Skeletal muscle tissue (tissue), 3 donors: ENCODE measurements at regions not wholly inside any gene's neighbourhood (a gene's known extent, or its start where the extent isn't known, plus 50 kb on each side); places are given as distances from the start of the nearest gene placed in this dataset.

Experiments used
- H3K27ac ChIP-seq: one replicate; pipeline ENCODE4 v1.7.0; 2013; ENCODE audit warnings: mild to moderate bottlenecking, low read depth, low read length, inconsistent platforms
- H3K27me3 ChIP-seq, 3 donors: one replicate each; pipeline ENCODE4 v1.7.0; 2013; ENCODE audit warnings: low read length in 3 of 3; ENCODE audit not compliant: control insufficient read depth in 3 of 3, insufficient read depth in 3 of 3
- H3K36me3 ChIP-seq, 3 donors: one replicate each; pipeline ENCODE4 v1.7.0; 2013; ENCODE audit warnings: low read length in 3 of 3; ENCODE audit not compliant: control insufficient read depth in 3 of 3, insufficient read depth in 3 of 3
- H3K4me1 ChIP-seq, 3 donors: one replicate each; pipeline ENCODE4 v1.7.0; 2013; ENCODE audit warnings: low read length in 3 of 3, mild to moderate bottlenecking in 3 of 3; ENCODE audit not compliant: control insufficient read depth in 3 of 3, insufficient read depth in 3 of 3
- H3K4me3 ChIP-seq, 3 donors: one replicate each; pipeline ENCODE4 v1.7.0; 2013; ENCODE audit warnings: low read length in 3 of 3
- H3K9ac ChIP-seq, 3 donors: one replicate each; pipeline ENCODE4 v1.7.0; 2013; ENCODE audit warnings: low read length in 3 of 3, mild to moderate bottlenecking in 3 of 3, moderate library complexity in 2 of 3, low read depth in 1 of 3
- H3K9me3 ChIP-seq, 3 donors: one replicate each; pipeline ENCODE4 v1.7.0; 2013; ENCODE audit warnings: low read length in 3 of 3; ENCODE audit not compliant: control insufficient read depth in 3 of 3
- donor health status: Osteomylitis.

DNA sequence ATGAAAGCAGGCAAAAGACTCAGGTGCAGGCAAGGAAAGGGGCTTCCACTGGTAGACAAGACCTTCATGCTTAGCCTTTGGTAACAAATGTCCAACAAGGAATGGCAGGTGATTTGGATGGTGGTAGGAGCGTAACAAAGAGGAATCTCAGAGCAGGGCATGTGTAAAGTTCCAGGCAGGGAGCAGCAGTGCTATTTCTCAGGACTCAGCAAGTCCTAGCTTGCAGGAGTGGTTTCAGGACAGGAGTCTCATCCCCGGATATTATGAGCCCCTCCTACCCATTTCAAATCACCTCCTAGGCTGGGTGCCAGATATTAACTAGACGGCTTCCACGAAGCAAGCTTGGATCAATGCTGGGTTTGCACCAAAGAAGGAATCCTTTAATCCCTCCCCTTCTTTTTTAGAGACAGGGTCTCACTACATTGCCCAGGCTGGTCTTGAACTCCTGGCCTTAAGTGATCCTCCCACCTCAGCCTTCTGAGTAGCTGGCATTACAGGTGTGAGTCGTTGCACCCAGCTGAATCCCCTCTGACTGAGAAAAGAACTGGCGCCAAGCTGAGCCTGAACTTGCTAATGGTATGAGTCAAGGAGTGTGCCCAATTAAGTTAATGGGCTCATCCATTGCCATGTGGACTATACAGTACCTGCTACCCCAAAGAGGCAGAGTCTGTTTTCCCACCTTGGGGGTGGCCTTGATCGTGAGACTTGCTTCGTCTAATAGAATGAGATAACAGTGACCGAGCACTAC is 190.3 kb downstream of the ARL4C start:
- peaks cover 0 to under 1% (median 0%) of the 10 kb centered on the region in 3 donors for H3K27me3 ChIP-seq
- no peak overlapping the region for H3K9ac ChIP-seq
- no peaks in the 10 kb centered on the region for H3K36me3 ChIP-seq
- no peak overlapping the region for H3K4me3 ChIP-seq
- H3K4me1 ChIP-seq: no peaks in the 10 kb centered on the region
- H3K27ac ChIP-seq: no peak overlapping the region
- peaks cover 0 to 4% (median 0%) of the 10 kb centered on the region in 3 donors for H3K9me3 ChIP-seq

GRCh38 chr2:234305846-234306245 is 191.0 kb downstream of the ARL4C start:
- Histone ChIP-seq H3K9ac (no peak overlapping the region), H3K27ac (no peak overlapping the region), H3K27me3 (peaks cover 0 to 3% (median 0%) of the 10 kb centered on the region in 3 donors), H3K4me1 (no peaks in the 10 kb centered on the region), H3K36me3 (no peaks in the 10 kb centered on the region), H3K9me3 (peaks cover 0 to 4% (median 0%) of the 10 kb centered on the region in 3 donors), H3K4me3 (no peak overlapping the region)

GRCh38 chr2:234304950-234305349 is 191.9 kb downstream of the ARL4C start:
- no peak overlapping the region for H3K27ac ChIP-seq
- H3K4me1 ChIP-seq: no peaks in the 10 kb centered on the region

DNA sequence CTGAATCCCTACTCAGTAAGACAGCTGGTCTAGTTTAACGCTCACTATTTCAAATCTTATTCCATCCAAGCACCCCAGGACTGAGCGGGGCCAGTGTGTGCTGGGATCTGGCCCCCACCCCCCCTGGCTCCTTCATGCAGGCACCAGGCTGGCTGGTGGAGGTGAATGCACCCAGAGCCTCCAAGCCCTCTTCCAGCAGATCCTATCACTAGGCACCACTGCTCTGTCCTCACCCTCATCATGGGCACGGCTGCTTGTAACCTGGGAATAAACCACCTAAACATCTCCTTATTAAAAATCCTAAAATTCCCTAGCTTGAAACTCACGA is 194.3 kb downstream of the ARL4C start:
- H3K36me3 ChIP-seq: no peaks in the 10 kb centered on the region
- no peak overlapping the region for H3K9ac ChIP-seq
- no peaks in the 10 kb centered on the region for H3K4me1 ChIP-seq
- peaks cover 0 to 3% (median 0%) of the 10 kb centered on the region in 3 donors for H3K27me3 ChIP-seq
- no peak overlapping the region for H3K27ac ChIP-seq
- H3K9me3 ChIP-seq: peaks cover 0 to 4% (median 0%) of the 10 kb centered on the region in 3 donors
- no peak overlapping the region for H3K4me3 ChIP-seq

More at GRCh38 chr2:234304950-234305349, 191.9 kb downstream of the ARL4C start:
- peaks cover 0 to 4% (median 0%) of the 10 kb centered on the region in 3 donors for H3K9me3 ChIP-seq
- peaks cover 0 to 3% (median 0%) of the 10 kb centered on the region in 3 donors for H3K27me3 ChIP-seq
- H3K9ac ChIP-seq: no peak overlapping the region
- H3K4me3 ChIP-seq: no peak overlapping the region
- no peaks in the 10 kb centered on the region for H3K36me3 ChIP-seq

GRCh38 chr2:234300932-234301823 is 195.7 kb downstream of the ARL4C start:
- Histone ChIP-seq H3K4me1 (no peaks in the 10 kb centered on the region), H3K27ac (no peak overlapping the region), H3K36me3 (no peaks in the 10 kb centered on the region), H3K9me3 (no peaks in the 10 kb centered on the region), H3K9ac (no peak overlapping the region), H3K27me3 (peaks cover 0 to 3% (median 2%) of the 10 kb centered on the region in 3 donors), H3K4me3 (no peak overlapping the region)

- H3K4me3 ChIP-seq: no peak overlapping the region
- no peak overlapping the region for H3K9ac ChIP-seq
- H3K27ac ChIP-seq: no peak overlapping the region
- peaks cover 0 to 3% (median 2%) of the 10 kb centered on the region in 3 donors for H3K27me3 ChIP-seq
- H3K4me1 ChIP-seq: no peaks in the 10 kb centered on the region
- H3K36me3 ChIP-seq: no peaks in the 10 kb centered on the region
- H3K9me3 ChIP-seq: no peaks in the 10 kb centered on the region
These were observed 196.4 kb downstream of the ARL4C start for GRCh38 chr2:234300391-234300925.

DNA sequence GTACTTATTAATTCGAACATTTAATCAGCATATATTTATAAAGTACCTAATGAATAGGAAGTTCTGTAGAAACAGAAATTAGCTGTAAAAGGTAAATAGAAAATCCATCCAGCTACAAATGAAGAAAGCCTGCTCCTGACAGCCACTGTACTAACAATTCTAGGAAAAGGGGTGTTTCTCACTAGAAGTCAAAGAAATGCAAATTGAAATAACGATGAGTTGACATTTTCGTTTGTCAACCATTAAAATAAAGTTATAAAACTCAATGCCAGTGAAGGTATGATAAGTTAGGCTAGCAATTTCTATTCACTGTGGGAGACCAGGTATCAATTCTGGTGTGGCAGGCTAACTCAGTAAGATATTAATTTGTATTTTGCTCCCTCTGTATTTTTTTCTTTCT is 198.0 kb downstream of the ARL4C start:
- Histone ChIP-seq H3K9me3 (no peaks in the 10 kb centered on the region), H3K4me1 (no peaks in the 10 kb centered on the region), H3K36me3 (no peaks in the 10 kb centered on the region), H3K4me3 (no peak overlapping the region), H3K27ac (no peak overlapping the region), H3K9ac (no peak overlapping the region), H3K27me3 (peaks cover 0 to 3% (median 2%) of the 10 kb centered on the region in 3 donors)

- H3K4me1 ChIP-seq: no peaks in the 10 kb centered on the region
- H3K9me3 ChIP-seq: no peaks in the 10 kb centered on the region
- no peak overlapping the region for H3K4me3 ChIP-seq
- H3K27me3 ChIP-seq: peaks cover 0 to 3% (median 2%) of the 10 kb centered on the region in 3 donors
- no peak overlapping the region for H3K9ac ChIP-seq
- H3K27ac ChIP-seq: no peak overlapping the region
- H3K36me3 ChIP-seq: no peaks in the 10 kb centered on the region
These were observed 199.9 kb downstream of the ARL4C start for GRCh38 chr2:234296991-234297390.

DNA sequence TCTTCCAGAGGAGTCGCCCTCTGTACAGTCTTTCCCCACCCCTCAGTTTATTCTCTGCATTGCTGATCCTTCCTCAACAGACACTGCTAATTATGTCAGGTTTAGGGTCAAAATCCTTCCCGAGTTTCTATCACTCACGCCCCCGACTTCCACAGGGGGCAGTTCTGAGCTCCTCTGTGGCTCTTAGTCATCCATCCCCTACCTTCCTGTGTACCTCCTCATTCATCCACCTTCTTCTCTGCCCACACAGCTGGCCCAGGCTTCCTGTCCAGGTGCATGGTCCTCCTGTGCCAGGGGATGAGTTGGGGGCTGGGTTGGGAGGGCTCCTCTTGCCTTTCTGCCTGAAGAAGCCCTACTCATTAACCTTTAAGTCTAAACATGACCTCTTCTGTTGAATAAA is 202.9 kb downstream of the ARL4C start:
- Histone ChIP-seq H3K4me1 (peaks cover 3 to 7% (median 3%) of the 10 kb centered on the region in 3 donors), H3K36me3 (no peaks in the 10 kb centered on the region), H3K9me3 (peaks cover 0 to 4% (median 0%) of the 10 kb centered on the region in 3 donors), H3K4me3 (no peak overlapping the region), H3K27ac (no peak overlapping the region), H3K9ac (no peak overlapping the region), H3K27me3 (peaks cover 0 to 2% (median 0%) of the 10 kb centered on the region in 3 donors)

- Histone ChIP-seq H3K9me3 (peaks cover 0 to 4% (median 0%) of the 10 kb centered on the region in 3 donors), H3K4me1 (peaks cover 3 to 7% (median 3%) of the 10 kb centered on the region in 3 donors), H3K4me3 (no peak overlapping the region), H3K9ac (no peak overlapping the region), H3K27ac (no peak overlapping the region), H3K36me3 (no peaks in the 10 kb centered on the region), H3K27me3 (peaks cover 0 to 2% (median 0%) of the 10 kb centered on the region in 3 donors)
These were observed 204.0 kb downstream of the ARL4C start for GRCh38 chr2:234292962-234293243.
